Mesenchymal stem cell (in vitro differentiated cells and primary cell): ENCODE measurements at regions not wholly inside any gene's neighbourhood (a gene's known extent, or its start where the extent isn't known, plus 50 kb on each side); places are given as distances from the start of the nearest gene placed in this dataset.

Experiments used
- DNase-seq: peaks from one replicate; pipeline ENCODE4 v3.0.0-alpha.2; 2013
- H2AFZ ChIP-seq: one replicate; pipeline ENCODE4 v1.6.1; 2013; ENCODE audit warnings: low read depth, mild to moderate bottlenecking, control low read depth, inconsistent platforms, low read length, moderate library complexity
- H2AK5ac ChIP-seq: 2 replicates; pipeline ENCODE4 v1.6.1; 2013; ENCODE audit warnings: low read length, moderate library complexity, mild to moderate bottlenecking, inconsistent platforms; ENCODE audit not compliant: severe bottlenecking
- H2BK120ac ChIP-seq: one replicate; pipeline ENCODE4 v1.6.1; 2013; ENCODE audit warnings: low read depth, mild to moderate bottlenecking, inconsistent platforms, low read length, moderate library complexity
- H2BK12ac ChIP-seq, 2 experiments: one replicate each; pipeline ENCODE4 v1.6.1; 2013; ENCODE audit warnings: inconsistent platforms in 2 of 2, low read length in 2 of 2, mild to moderate bottlenecking in 2 of 2, moderate library complexity in 2 of 2, control low read depth in 1 of 2
- H2BK15ac ChIP-seq: one replicate; pipeline ENCODE4 v1.6.1; 2013; ENCODE audit warnings: mild to moderate bottlenecking, low read depth, inconsistent platforms; ENCODE audit not compliant: poor library complexity, severe bottlenecking
- H2BK5ac ChIP-seq: 2 replicates; pipeline ENCODE4 v1.6.1; 2013; ENCODE audit warnings: low read depth, mild to moderate bottlenecking, low read length, control low read depth, inconsistent platforms; ENCODE audit not compliant: poor library complexity, severe bottlenecking
- H3K14ac ChIP-seq, 2 experiments: one replicate each; pipeline ENCODE4 v1.6.1; 2013; ENCODE audit warnings: inconsistent platforms in 2 of 2, low read length in 2 of 2, control low read depth in 1 of 2, mild to moderate bottlenecking in 1 of 2, moderate library complexity in 1 of 2
- H3K18ac ChIP-seq, 2 experiments: one replicate each; pipeline ENCODE4 v1.6.1; 2013; ENCODE audit warnings: inconsistent platforms in 2 of 2, low read length in 2 of 2, control low read depth in 1 of 2, low read depth in 1 of 2, mild to moderate bottlenecking in 1 of 2
- H3K23ac ChIP-seq, 2 experiments: one replicate each; pipeline ENCODE4 v1.6.1; 2013; ENCODE audit warnings: inconsistent platforms in 2 of 2, low read length in 2 of 2, mild to moderate bottlenecking in 2 of 2, moderate library complexity in 2 of 2, control low read depth in 1 of 2
- H3K27ac ChIP-seq: 2 replicates; pipeline ENCODE4 v1.5.1; 2013; ENCODE audit warnings: mild to moderate bottlenecking, moderate library complexity, low read length, control low read depth, inconsistent platforms; ENCODE audit not compliant: poor library complexity, severe bottlenecking
- H3K27me3 ChIP-seq, 2 experiments: 2 replicates each; pipeline versions ENCODE4 v1.6.1 to v1.7.0; 2013; ENCODE audit warnings: low read length in 2 of 2, mild to moderate bottlenecking in 2 of 2, moderate library complexity in 2 of 2, control low read depth in 1 of 2, inconsistent platforms in 1 of 2; ENCODE audit not compliant: control insufficient read depth in 1 of 2, insufficient read depth in 1 of 2
- H3K36me3 ChIP-seq, 2 experiments: 2 replicates each; pipeline versions ENCODE4 v1.6.1 to v1.7.0; 2013; ENCODE audit warnings: low read length in 2 of 2, control low read depth in 1 of 2, inconsistent platforms in 1 of 2, low read depth in 1 of 2, mild to moderate bottlenecking in 1 of 2; ENCODE audit not compliant: insufficient read depth in 2 of 2, control insufficient read depth in 1 of 2
- H3K4ac ChIP-seq, 2 experiments: one replicate each; pipeline ENCODE4 v1.6.1; 2013; ENCODE audit warnings: inconsistent platforms in 2 of 2, low read length in 2 of 2, mild to moderate bottlenecking in 2 of 2, moderate library complexity in 2 of 2, control low read depth in 1 of 2, low read depth in 1 of 2
- H3K4me1 ChIP-seq: 2 replicates; pipeline ENCODE4 v1.6.1; 2013; ENCODE audit warnings: low read depth, low read length, control low read depth; ENCODE audit not compliant: control insufficient read depth, insufficient read depth
- H3K4me2 ChIP-seq: 2 replicates; pipeline ENCODE4 v1.6.1; 2013; ENCODE audit warnings: low read length, mild to moderate bottlenecking, inconsistent platforms; ENCODE audit not compliant: poor library complexity, severe bottlenecking
- H3K4me3 ChIP-seq, 2 experiments: 2 replicates each; pipeline versions ENCODE4 v1.5.1 to v1.7.0; 2013; ENCODE audit warnings: low read length in 2 of 2, mild to moderate bottlenecking in 2 of 2, control low read depth in 1 of 2, low read depth in 1 of 2; ENCODE audit not compliant: insufficient read depth in 1 of 2
- H3K79me1 ChIP-seq: replicated peaks from 2 replicates; pipeline ENCODE4 v1.6.1; 2013; ENCODE audit warnings: mild to moderate bottlenecking, control low read depth, low read length, inconsistent platforms; ENCODE audit not compliant: poor library complexity, severe bottlenecking
- H3K9ac ChIP-seq: 2 replicates; pipeline ENCODE4 v1.7.0; 2013; ENCODE audit warnings: mild to moderate bottlenecking, low read length, moderate library complexity
- H3K9me3 ChIP-seq: 2 replicates; pipeline ENCODE4 v1.7.0; 2013; ENCODE audit warnings: mild to moderate bottlenecking, low read length; ENCODE audit not compliant: control insufficient read depth
- H4K8ac ChIP-seq: one replicate; pipeline ENCODE4 v1.6.1; 2013; ENCODE audit warnings: inconsistent platforms, mild to moderate bottlenecking, low read length, moderate library complexity
- H4K91ac ChIP-seq: one replicate; pipeline ENCODE4 v1.6.1; 2013; ENCODE audit warnings: mild to moderate bottlenecking, low read length, inconsistent platforms
- WGBS: methylation state at CpG from one replicate; pipeline ENCODE4 v1.1.7; 2013; ENCODE audit warnings: mixed read lengths; 5-methylcytosine and 5-hydroxymethylcytosine counted together

DNA sequence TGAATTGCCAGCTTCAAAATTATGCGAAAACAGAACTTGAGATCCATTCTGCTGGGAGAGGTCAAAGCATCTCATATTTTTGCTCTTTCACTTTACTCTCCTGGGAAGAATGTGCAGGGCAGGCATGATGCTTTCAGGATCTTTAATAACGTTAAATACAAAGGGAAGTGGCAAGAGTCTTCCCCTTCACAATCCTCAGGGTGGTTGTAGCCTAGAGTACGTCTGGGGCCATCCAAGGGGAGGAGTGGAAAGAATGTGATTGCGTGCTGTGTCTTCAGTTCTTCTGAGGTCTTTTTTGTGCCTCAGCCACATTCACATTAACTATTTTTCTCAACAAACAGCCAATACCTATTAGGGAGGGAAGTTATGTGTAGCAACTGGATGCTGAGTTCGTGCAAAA lies 207.3 kb downstream of the HGF start:
- H3K9ac ChIP-seq: no peak overlapping the region
- no peak overlapping the region for H4K91ac ChIP-seq
- H2BK120ac ChIP-seq: no peak overlapping the region
- no peaks in the 10 kb centered on the region for H3K27me3 ChIP-seq
- H3K36me3 ChIP-seq: no peaks in the 10 kb centered on the region
- no peak overlapping the region for H2BK12ac ChIP-seq
- H2AK5ac ChIP-seq: no peak overlapping the region
- H3K79me1 ChIP-seq: no peaks in the 10 kb centered on the region
- no peak overlapping the region for H2AFZ ChIP-seq
- no peak overlapping the region for H3K4me3 ChIP-seq
- H3K4me1 ChIP-seq: no peaks in the 10 kb centered on the region
- H3K4me2 ChIP-seq: no peak overlapping the region
- no peak overlapping the region for H2BK5ac ChIP-seq
- no peak overlapping the region for H3K4ac ChIP-seq
- H3K9me3 ChIP-seq: no peaks in the 10 kb centered on the region
- H3K27ac ChIP-seq: no peak overlapping the region
- no peak overlapping the region for H3K23ac ChIP-seq
- no peak for DNase-seq
- 90% methylated on average over 2 of the region's 5 CpGs for WGBS
- H3K14ac ChIP-seq: peak overlapping the region in 1 of 2 experiments; percentile 60
- no peak overlapping the region for H3K18ac ChIP-seq
- no peak overlapping the region for H2BK15ac ChIP-seq
- H4K8ac ChIP-seq: no peak overlapping the region

DNA sequence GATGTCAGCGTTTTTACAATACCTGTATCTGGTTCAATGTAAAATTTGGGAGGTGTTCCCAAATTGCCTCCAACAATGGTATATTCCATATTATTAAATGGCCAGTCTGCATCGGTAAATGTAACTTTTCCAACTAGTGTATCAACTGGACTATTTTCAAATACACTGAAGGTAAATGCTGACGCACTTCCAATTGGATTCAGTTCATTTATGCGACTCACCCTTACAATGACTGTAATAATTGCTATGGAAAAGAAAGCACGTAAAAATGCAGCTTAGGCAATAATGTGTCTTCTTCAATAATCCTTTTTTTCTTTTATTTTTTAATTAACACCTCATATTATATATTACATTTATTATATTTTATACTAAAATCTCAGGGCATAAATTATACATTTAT lies 209.1 kb downstream of the HGF start:
- H3K27me3 ChIP-seq: no peaks in the 10 kb centered on the region
- H3K4me2 ChIP-seq: no peak overlapping the region
- DNase-seq: no peak
- H3K23ac ChIP-seq: no peak overlapping the region
- H2AK5ac ChIP-seq: no peak overlapping the region
- H3K79me1 ChIP-seq: no peaks in the 10 kb centered on the region
- no peak overlapping the region for H2AFZ ChIP-seq
- no peak overlapping the region for H3K27ac ChIP-seq
- no peak overlapping the region for H4K91ac ChIP-seq
- H3K36me3 ChIP-seq: no peaks in the 10 kb centered on the region
- H3K9ac ChIP-seq: no peak overlapping the region
- H3K9me3 ChIP-seq: no peaks in the 10 kb centered on the region
- H3K4me3 ChIP-seq: no peak overlapping the region
- H2BK12ac ChIP-seq: no peak overlapping the region
- 100% methylated on average over 3 of the region's 5 CpGs for WGBS
- H3K4me1 ChIP-seq: no peaks in the 10 kb centered on the region
- H3K18ac ChIP-seq: no peak overlapping the region
- H3K4ac ChIP-seq: no peak overlapping the region
- no peak overlapping the region for H2BK15ac ChIP-seq
- H4K8ac ChIP-seq: no peak overlapping the region
- no peak overlapping the region for H2BK5ac ChIP-seq
- no peak overlapping the region for H2BK120ac ChIP-seq
- H3K14ac ChIP-seq: no peak overlapping the region

DNA sequence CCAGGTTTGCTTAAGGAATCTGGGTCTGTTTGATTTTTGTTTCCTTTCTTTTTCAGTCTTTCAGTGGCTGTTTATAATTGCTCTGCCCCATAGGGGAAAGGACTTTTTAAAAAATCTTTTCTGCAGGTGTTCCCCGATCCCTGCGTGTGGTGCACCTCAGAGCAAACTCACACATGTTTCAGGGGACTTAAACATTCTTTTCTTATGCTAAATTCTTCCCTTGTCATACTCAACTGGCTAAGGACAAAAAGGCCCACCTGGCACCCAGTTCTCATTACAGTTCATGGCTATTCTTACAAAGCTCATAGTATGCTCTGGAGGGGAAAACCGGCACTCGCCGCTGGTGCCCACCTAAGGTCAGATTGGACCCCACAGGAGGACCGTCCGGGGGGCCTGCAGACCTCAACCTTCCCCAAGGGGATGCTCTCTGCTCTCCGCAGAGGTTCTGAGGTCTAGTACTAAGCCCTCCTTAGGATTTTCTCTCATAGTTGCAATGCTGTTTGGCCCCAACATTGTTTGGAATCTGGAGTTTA lies 220.3 kb downstream of the HGF start:
- no peaks in the 10 kb centered on the region for H3K4me1 ChIP-seq
- no peak overlapping the region for H3K4me2 ChIP-seq
- no peak overlapping the region for H3K23ac ChIP-seq
- H3K9me3 ChIP-seq: peaks cover 7% of the 10 kb centered on the region
- no peak overlapping the region for H4K91ac ChIP-seq
- no peak for DNase-seq
- H2AK5ac ChIP-seq: no peak overlapping the region
- H3K18ac ChIP-seq: no peak overlapping the region
- H3K14ac ChIP-seq: no peak overlapping the region
- WGBS: 91% methylated on average over 8 of the region's 8 CpGs
- no peak overlapping the region for H2BK15ac ChIP-seq
- H3K27me3 ChIP-seq: no peaks in the 10 kb centered on the region
- no peak overlapping the region for H2BK5ac ChIP-seq
- H2BK120ac ChIP-seq: no peak overlapping the region
- H3K4me3 ChIP-seq: no peak overlapping the region
- H2AFZ ChIP-seq: no peak overlapping the region
- no peak overlapping the region for H3K4ac ChIP-seq
- no peak overlapping the region for H4K8ac ChIP-seq
- H3K36me3 ChIP-seq: no peaks in the 10 kb centered on the region
- no peak overlapping the region for H3K27ac ChIP-seq
- H2BK12ac ChIP-seq: no peak overlapping the region
- no peaks in the 10 kb centered on the region for H3K79me1 ChIP-seq
- no peak overlapping the region for H3K9ac ChIP-seq

DNA sequence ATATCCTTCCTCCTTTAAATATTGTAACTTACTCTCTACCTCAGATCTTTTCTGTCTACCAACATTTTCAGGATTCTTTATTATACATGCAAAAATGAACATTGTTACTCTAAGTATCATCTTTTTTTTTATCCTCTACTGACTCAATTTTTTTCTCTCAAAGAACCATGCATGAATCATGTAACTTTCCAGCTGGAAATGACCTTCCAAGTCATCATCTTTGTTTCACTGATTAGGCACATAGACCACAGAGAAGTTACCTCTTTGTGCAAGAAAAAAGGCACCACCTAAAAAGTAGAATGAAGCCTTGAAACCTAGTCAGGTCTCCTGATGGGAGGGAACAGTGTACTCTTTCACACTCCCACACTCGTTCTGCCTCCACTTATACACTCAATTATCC lies 234.9 kb downstream of the HGF start:
- no peak for DNase-seq
- Histone ChIP-seq H3K27me3 (no peaks in the 10 kb centered on the region), H3K18ac (no peak overlapping the region), H3K4me2 (no peak overlapping the region), H3K27ac (no peak overlapping the region), H3K4ac (no peak overlapping the region), H3K9me3 (no peaks in the 10 kb centered on the region), H3K4me1 (no peaks in the 10 kb centered on the region), H3K9ac (no peak overlapping the region), H3K23ac (no peak overlapping the region), H2BK12ac (no peak overlapping the region), H2AK5ac (no peak overlapping the region), H2BK5ac (no peak overlapping the region), H3K4me3 (no peak overlapping the region), H3K36me3 (no peaks in the 10 kb centered on the region), H3K79me1 (no peaks in the 10 kb centered on the region), H2BK120ac (no peak overlapping the region), H2BK15ac (no peak overlapping the region), H3K14ac (no peak overlapping the region), H2AFZ (no peak overlapping the region), H4K8ac (no peak overlapping the region), H4K91ac (no peak overlapping the region)
- 89% methylated on average over 1 of the region's 1 CpG for WGBS
